Islet precursor cell (in vitro differentiated cells): ENCODE measurements at regions not wholly inside any gene's neighbourhood (a gene's known extent, or its start where the extent isn't known, plus 50 kb on each side); places are given as distances from the start of the nearest gene placed in this dataset.

Experiments used
- DNase-seq: peaks from one replicate; pipeline ENCODE4 v3.0.0-alpha.2; 2018

DNA sequence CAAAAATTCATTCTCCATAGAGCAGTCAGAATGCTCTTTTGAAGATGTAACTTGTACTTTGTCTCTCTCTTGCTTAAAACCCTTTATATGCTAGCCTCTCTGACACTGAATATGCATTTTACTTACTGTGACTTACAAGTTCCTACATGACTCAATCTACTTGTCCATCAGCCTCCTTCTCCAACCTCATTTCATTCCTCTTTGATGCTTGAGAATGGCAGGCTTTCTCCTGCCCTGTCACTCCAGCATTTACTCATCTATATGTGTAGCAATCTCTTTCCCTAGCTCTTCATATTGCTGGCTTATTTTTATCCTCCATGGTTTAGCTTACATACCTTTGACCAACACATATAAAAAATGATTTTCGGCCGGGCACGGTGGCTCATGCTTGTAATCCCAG, 561.9 kb downstream of the CCER1 start:
- DNase-seq = no peak

DNA sequence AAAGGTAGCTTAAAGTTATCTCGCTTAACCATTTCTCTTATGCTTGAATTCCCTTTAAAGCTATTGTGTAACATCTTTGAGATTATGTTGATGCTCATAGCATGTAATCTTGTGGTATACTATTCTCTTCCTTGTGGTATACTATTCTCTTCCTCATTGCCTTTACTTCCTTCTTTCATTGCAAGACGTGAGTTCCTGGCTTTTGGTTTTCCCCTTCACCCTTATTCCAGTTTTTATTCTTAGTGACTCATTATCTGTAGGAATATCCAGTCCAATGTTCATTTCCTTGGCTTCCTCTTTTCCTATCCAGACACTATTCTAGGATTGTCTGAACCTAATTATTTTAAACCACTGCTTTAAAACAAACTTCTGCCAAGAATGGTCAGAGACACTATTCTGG, 564.0 kb downstream of the CCER1 start:
- no peak for DNase-seq

DNA sequence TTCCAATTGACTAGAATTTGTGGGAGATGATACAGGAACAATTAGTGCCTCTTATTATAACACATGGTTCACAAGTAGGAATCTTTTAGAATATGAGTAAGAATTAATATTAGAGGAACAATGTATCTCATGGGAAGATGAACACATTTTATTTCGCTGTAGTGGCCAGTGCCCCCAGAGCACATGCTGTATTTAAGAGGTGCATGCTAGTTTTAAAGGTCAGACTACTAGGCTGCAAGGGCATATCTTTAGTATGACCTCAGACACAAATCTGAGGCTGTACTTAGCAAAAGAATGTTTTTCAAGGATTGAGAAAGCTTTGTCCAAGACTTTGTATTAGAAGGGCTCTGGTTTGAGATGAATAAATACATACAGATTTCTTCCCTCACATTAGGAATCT, 586.9 kb downstream of the CCER1 start:
- DNase-seq = no peak

DNA sequence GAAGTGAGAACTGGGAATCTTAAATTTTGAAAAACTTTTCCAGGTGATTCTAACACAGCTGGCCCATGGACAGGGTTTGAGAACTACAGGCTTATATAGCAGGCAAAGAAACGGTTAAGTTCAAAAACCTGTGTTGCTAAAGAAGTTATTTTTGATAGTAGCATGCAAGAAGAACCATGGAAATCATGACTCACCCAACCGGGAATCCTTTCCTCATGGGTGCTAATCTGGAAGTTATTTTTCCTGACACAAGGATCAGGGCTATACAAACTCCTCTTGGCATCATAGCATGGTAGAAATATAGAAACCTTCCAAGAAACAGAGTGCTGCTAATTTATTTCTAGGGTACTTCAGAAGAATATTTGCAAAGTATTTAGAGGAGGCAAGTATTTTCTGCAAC, 588.7 kb downstream of the CCER1 start:
- no peak for DNase-seq

DNA sequence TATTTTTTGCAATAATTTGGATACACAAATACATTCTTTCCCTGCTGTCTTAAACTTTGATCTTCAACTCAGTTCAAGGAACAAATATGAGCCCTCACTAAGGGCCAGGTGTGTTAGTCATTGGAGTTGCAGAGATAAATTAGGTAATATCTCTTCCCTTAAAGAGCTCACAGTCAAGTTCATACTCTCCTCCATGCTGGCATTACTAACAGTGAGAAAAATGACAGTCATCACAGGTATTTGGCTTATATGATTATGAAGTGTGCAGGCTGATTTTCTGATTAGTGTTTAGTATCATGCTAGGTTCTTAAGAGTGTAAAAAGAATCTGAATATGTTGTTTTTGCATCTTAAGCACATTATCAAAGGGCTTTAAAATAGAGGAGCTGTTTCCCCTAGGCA, 594.7 kb downstream of the CCER1 start:
- DNase-seq = no peak

DNA sequence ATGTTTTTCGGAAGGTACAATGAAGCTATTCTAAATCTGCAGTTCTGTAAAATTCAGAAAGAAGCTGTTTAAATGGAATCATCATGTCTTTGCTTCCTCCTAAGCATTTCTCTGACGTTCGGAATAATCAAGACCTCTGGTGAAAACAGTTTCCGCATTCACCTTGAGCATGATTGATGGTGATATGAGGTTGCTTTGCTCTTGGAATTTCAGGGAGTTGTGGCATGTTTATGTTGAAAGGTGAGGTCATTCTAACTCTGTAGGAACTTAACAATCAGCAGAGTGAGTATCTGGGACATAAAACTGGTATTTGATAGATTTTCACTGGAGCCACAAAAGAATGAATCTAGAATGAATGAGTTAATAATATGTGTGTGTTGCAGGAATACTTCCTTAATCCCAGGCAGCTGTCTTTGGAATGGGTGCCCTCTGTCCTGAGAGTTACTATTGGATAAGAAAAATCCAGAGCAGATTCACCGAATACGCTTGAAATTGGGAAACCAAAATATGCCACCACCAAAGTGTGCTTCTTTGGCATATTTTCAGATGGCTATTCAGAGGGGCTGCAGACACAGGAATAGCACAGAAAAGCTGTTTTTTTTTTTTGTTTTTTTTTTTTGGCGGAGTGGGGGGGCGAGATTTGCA, 599.1 kb downstream of the CCER1 start:
- DNase-seq = no peak

DNA sequence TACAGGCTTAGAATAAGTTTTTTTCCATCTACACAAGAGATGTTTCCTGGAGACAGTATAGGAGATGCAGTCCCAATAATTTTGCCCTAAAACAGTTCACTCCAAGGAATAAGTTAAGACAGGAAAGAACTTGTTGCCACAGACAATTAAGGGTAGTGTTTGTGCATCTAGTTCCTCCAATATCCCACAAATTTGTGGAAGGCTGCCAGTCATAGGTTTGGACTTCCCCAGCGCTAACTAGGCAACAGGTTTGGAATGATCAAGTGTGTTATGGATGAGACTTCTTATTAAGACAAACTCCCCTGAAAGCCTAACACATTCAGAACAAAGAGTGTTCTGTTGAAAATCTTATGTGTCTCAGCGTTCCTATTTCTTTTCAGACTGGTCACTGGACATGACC, 611.0 kb downstream of the CCER1 start:
- DNase-seq = no peak

GRCh38 chr12:90342081-90342480, 612.9 kb downstream of the CCER1 start:
- no peak for DNase-seq

- DNase-seq = no peak
Observed at GRCh38 chr12:90339837-90340236, 615.1 kb downstream of the CCER1 start.

DNA sequence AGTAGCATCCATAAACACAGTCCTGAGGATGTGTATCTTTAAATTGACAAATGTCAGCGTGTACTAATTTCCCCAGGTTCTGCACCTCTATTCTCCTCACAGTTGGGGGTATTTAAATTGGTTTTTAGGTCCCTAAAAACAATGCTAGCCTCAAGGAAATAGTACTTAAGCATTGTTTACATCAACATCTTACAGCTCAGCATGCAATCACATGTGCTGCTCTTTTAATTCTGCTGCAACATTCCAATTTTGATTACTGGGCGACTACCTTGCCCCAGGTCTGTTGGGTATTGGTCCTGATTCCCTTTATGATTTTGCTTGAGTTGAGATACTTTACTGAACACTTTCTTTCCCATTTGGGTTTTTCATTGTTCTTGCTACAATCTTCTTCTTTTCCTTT, 616.6 kb downstream of the CCER1 start:
- DNase-seq = no peak

- DNase-seq = no peak
Observed at GRCh38 chr12:90337018-90337417, 618.0 kb downstream of the CCER1 start.

GRCh38 chr12:90335566-90335965, 619.4 kb downstream of the CCER1 start:
- no peak for DNase-seq

GRCh38 chr12:90333939-90334338, 621.0 kb downstream of the CCER1 start:
- DNase-seq = no peak

- DNase-seq = no peak
Observed at GRCh38 chr12:90333424-90333823, 621.6 kb downstream of the CCER1 start.

GRCh38 chr12:90331821-90332220, 623.2 kb downstream of the CCER1 start:
- DNase-seq = no peak

DNA sequence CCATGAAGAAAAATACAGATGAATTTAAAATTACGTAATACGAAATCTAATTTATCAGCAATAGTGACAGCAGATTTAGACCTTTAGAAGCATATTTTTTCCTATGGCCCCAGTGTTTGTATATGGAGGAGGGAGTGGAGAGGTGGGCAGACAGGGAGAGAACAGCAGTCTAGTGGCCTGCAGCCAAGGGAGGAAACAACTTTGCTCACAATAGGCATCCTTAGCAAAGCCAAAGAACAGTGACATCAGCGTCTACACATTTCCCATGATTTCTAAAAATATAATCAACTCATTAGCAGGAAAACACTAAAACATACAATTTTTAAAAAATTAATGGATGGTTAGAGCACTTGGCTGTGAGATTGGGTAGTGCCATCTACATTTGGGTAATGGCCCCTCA, 622.6 kb upstream of the ATP2B1 start:
- no peak for DNase-seq

DNA sequence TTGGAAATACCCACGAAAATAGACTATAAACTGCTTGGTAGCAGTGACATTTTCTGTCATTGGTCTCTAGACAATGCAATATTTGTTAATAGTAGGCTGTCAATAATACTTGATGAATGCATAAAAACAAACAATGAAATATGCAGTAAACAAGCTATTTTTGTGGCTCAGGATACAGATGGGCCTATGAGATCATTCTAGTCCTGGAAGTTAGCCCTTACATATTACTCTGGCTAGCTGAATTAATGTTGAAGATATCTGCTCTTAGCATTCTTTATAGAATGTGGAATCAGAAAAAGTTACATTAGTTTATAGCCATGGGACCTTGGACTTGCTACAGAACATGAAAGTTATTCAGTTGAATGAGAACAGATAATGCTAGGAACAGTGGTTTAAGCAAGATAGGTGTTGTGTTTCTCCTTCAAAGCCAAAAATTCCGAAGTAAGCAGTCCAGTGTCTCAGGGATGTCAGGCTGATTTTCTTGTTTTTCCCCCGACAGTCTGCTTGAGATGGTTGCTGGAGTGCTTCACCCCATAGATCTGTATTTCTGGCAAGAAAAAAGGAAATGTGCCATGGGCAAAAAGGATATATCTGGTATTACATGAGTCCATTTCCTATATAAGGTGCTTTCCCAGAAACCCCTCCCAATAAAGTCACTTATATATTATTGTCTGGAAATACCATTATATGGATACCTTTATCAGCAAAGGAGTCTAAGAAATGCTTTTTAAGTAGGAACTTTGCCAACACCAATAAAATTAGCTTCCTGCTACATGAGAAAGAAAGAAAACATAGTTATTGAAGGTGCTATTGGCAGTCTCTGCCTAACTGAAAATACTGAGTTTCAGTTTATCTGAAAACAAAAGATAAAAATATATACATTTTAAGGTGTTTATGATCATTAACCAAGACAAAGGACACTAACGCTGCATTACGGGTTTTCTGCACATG, 619.4 kb upstream of the ATP2B1 start:
- DNase-seq = no peak

DNA sequence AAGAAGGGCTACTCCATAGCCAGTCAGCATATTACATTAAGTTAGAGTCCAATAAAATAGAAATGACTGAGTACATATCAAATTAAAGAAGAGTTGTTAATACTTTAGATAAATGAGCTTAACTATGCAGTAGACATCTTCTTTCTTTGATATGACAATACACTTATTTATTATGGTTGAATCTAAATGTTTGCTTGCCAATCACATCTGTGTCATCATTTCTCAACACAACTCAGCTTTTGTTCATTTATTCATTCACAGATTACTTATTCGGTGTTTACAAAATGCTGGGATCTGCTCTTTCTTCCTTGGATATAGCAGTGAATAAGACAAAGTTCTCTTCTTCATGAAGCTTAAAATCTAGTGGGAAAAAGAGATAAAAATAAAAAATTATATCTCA, 614.6 kb upstream of the ATP2B1 start:
- DNase-seq = no peak

- no peak for DNase-seq
Observed at GRCh38 chr12:90322006-90322405, 613.4 kb upstream of the ATP2B1 start.

GRCh38 chr12:90321369-90321768, 612.7 kb upstream of the ATP2B1 start:
- DNase-seq = no peak

DNA sequence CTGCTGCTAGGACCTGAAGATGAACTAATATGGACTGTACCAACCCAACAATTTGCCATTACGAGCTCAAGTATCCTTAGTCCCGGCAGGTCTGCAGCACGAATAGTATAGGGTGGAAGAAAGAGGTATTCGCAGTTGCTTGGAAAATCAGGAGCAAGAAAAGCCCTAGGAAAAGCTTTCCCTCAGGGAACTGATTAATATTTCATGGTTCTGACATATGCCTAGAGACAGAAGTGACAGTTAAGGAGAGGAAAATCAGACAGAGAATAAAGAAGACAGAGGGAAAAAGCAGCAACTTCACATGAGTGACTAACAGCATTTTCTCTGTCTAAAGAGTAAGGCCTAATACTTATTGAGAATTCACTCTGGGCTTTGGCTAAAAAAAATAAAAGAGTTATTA, 602.9 kb upstream of the ATP2B1 start:
- DNase-seq = no peak

GRCh38 chr12:90305379-90305778, 596.7 kb upstream of the ATP2B1 start:
- DNase-seq = peak; percentile 87

- no peak for DNase-seq
Observed at GRCh38 chr12:90304231-90304630, 595.6 kb upstream of the ATP2B1 start.

DNA sequence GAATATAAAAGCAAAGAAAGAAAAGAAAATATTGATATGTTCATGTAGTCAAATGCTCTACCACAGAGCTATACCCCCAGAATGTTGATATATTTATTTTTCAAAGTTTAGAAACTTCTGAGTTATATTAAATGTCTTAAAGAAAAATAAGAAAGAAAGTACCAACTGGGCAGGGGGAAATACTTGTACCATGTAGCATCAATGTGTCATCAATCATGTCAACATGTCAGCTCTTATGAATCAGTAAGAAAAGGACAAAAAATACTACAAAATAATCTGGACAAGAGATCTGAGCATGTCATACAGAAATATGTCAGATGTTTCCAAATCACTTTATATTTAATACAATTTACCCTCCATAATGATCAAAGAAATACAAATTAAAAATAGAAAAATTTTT, 595.1 kb upstream of the ATP2B1 start:
- DNase-seq = no peak
